ENCODE measurements at regions not wholly inside any gene's neighbourhood (a gene's known extent, or its start where the extent isn't known, plus 50 kb on each side); places are given as distances from the start of the nearest gene placed in this dataset.

DNA sequence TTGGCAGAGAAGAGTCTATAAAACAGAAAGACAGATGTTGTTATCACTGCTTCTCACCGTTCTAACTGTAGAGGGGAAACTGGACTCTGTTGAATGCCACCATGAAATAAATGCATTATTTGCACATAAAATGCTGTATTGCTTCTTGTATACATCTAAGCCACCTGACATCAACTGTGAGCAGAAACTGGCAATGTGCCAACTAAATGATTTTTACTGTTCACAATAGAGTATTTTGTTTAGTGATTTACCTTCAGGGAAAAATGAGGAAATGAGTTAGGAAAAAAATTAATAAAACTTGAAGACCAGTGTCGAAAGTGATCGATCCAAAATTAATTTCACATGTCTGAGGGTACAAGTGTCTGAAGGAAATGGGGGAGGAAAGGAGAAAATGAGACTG is 65.9 kb upstream of the TNIP3 start:
- no peak for DNase-seq

GRCh38 chr4:121228848-121229247 is 64.7 kb upstream of the TNIP3 start:
- in situ Hi-C loops (cut with MboI; ENCODE audit: low pct_unique_long_range_greater_than_20kb, low sequenced_read_pairs): no loop called here
- DNase-seq: no peak

More for the DNA sequence above, 65.9 kb upstream of the TNIP3 start:
- in situ Hi-C loops (cut with MboI; ENCODE audit: low pct_unique_long_range_greater_than_20kb, low sequenced_read_pairs): no loop called here

GRCh38 chr4:121227341-121227792 is 63.2 kb upstream of the TNIP3 start:
- in situ Hi-C loops (cut with MboI; ENCODE audit: low pct_unique_long_range_greater_than_20kb, low sequenced_read_pairs): no loop called here
- no peak for DNase-seq

DNA sequence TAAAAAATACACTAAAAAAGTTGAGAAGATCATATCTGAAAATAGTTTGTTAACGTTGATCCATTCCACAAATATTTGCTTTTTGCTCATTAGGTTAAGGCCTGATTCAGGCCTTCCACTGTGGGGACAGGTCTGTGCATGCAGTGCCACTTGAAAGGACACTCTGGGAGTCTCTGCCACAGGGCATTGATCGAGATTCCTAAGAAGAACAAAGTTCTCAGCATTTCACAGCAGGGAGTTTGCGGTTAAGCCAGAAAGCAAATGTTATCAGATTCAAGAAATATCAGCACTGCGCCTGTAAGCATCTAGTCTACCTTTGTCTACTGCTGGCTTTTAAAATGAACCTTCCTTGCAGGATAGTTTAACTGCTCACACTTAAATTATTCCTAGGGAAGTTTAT is 62.2 kb upstream of the TNIP3 start:
- in situ Hi-C loops (cut with MboI; ENCODE audit: low pct_unique_long_range_greater_than_20kb, low sequenced_read_pairs): no loop called here
- no peak for DNase-seq

- no peak for DNase-seq
- in situ Hi-C loops (cut with MboI; ENCODE audit: low pct_unique_long_range_greater_than_20kb, low sequenced_read_pairs): no loop called here
Measured at GRCh38 chr4:121221608-121222007, 57.5 kb upstream of the TNIP3 start.

DNA sequence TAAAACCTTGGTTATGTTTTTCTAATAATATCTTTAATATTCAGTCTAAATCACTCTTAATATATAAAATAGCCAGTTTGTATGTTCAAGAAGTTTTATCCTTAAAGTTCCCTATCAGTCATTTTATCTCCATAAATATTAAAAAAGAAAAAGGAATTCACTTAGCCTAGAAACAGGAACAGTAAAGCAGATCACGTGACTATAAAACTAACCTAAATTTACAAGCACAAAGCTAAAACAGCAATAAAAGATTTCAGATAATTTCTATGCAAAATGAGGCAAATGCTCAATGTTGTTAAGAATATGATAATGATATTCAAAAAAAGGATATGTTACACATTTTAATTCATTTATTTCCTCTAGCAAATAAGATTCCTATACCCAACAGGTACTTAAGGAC is 57.1 kb upstream of the TNIP3 start:
- DNase-seq: no peak
- in situ Hi-C loops (cut with MboI; ENCODE audit: low pct_unique_long_range_greater_than_20kb, low sequenced_read_pairs): no loop called here

GRCh38 chr4:121220698-121221097 is 56.6 kb upstream of the TNIP3 start:
- in situ Hi-C loops (cut with MboI; ENCODE audit: low pct_unique_long_range_greater_than_20kb, low sequenced_read_pairs): no loop called here
- DNase-seq: no peak

GRCh38 chr4:121219227-121219626 is 55.1 kb upstream of the TNIP3 start:
- in situ Hi-C loops (cut with MboI; ENCODE audit: low pct_unique_long_range_greater_than_20kb, low sequenced_read_pairs): no loop called here
- no peak for DNase-seq

DNA sequence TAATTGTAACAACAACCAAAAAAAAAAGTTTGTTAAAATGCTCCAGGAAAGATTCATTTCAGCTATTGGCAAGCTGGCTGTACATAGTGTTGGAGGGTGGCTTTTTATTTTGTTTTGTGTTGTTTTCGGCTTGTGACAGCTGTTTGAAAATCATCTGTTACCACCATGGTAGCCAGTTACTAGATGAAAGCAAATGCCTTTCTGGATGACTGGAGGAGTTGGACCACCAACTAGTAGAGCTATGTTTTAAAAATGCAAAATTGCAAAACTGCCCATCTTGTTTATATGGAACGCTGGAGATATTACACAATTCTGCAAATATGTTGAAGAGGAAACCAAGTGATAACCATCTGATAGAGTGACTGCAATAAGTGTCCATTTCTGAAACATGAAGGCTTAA is 53.2 kb upstream of the TNIP3 start:
- no peak for DNase-seq
- in situ Hi-C loops (cut with MboI; ENCODE audit: low pct_unique_long_range_greater_than_20kb, low sequenced_read_pairs): no loop called here

- in situ Hi-C loops (cut with MboI; ENCODE audit: low pct_unique_long_range_greater_than_20kb, low sequenced_read_pairs): no loop called here
- DNase-seq: no peak
Measured at GRCh38 chr4:121216461-121216860, 52.3 kb upstream of the TNIP3 start.

- DNase-seq: no peak
- in situ Hi-C loops (cut with MboI; ENCODE audit: low pct_unique_long_range_greater_than_20kb, low sequenced_read_pairs): no loop called here
Measured at GRCh38 chr4:121213940-121214339, 49.8 kb upstream of the TNIP3 start.

All from KBM-7 (cell line).